ENCODE measurements at regions not wholly inside any gene's neighbourhood (a gene's known extent, or its start where the extent isn't known, plus 50 kb on each side); places are given as distances from the start of the nearest gene placed in this dataset.
"Not testable (repeated sequence)": the region's sequence is repeated elsewhere in the genome, so short reads cannot be mapped to it uniquely, and the experiment has no call there.

- no peak for DNase-seq
Measured at GRCh38 chr6:102815207-102815606, 1421.7 kb downstream of the GRIK2 start.

DNA sequence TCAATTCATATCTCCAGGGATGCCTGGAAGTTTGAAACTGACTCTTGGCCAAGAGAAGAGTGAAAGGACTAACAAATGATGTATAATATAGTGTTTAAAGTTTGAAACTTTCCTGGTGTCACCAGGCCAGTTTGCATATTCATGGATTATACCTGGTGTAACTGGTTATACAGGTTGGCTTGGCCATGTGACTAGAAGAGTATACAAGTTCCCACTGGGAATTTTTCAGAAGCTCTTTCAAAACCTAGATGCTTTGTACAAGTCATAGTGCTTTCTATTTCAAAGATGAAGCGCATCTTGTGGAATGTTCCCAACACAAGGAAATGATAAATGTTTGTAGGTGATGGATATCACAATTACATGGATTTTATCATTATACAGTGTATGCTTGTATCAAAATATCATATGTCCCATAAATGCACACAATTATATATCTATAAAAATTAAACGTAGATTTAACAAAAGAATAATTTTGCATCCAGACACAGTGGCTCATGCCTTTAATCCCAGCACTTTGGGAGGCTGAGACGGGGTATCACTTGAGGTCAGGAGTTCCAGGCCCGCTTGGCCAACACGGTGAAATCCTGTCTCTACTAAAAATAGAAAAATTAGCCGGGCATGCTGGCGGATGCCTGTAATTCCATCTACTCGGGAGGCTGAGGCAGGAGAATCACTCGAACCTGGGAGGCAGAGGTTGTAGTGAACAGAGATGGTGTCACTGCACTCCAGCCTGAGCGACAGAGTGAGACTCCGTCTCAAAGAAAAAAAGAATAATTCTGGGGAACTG lies 1420.2 kb downstream of the GRIK2 start:
- DNase-seq: no peak

GRCh38 chr6:102812242-102812641 lies 1418.7 kb downstream of the GRIK2 start:
- DNase-seq: no peak

GRCh38 chr6:102808944-102809505 lies 1415.5 kb downstream of the GRIK2 start:
- not testable (repeated sequence) for DNase-seq

GRCh38 chr6:102799051-102799450 lies 1405.5 kb downstream of the GRIK2 start:
- DNase-seq: no peak

DNA sequence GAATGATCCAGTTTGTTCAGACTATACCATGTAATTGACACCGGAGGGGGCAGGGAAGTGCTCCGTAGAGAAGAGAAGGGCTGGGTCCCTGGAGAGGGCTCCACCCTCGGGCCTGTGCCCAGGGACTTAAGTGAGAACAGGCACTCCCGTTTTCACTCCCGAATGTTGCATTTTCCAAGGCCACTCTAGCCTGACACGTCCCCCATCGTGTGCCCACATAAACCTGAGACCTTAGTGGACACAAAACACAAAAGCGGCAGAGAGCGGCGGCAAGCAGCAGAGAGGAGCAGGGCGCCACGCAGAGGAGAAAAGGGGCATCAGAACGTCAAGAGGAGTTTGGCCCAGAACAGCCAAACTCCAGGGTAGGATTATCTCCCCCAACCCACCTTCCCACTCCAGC lies 1405.1 kb downstream of the GRIK2 start:
- DNase-seq: no peak

DNA sequence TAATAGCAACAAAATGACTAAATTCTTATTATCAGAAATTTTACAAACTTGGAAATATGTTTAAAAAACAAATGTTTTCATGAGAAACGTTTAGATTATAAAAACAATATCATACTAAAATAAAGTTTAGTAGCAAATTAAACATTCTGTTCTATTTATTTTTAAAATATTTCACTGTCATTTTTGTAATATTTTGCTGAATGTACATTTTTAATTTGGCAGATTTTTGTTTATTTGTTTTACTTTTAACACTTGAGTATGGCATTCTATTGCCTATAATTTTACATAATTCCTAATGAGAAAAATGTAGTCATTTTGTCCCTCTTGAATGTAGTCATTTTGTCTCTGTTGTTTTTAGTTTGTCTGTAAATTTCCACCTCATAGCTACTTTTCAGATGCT lies 1400.2 kb downstream of the GRIK2 start:
- no peak for DNase-seq

- no peak for DNase-seq
Measured at GRCh38 chr6:102774326-102774725, 1380.8 kb downstream of the GRIK2 start.

GRCh38 chr6:102773636-102774035 lies 1380.1 kb downstream of the GRIK2 start:
- no peak for DNase-seq

GRCh38 chr6:102766963-102767362 lies 1373.5 kb downstream of the GRIK2 start:
- DNase-seq: no peak

DNA sequence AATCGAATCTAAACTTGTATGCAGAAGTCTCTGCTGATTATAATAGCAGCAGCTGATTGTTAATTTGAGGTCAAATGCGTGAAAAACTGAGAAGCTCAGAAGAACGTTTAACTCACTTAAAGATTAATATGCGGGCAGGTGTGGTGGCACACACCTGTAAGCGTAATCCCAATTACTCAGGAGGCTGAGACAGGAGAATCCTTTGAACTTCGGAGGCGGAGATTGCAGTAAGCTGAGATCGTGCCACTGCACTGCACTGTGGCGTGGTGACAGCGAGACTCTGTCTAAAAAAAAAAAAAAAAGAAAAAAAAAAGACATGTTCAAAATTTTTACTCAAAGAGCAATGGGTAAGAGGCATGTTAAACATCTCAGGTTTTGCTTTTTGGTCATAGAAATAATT lies 1370.8 kb downstream of the GRIK2 start:
- DNase-seq: no peak

- DNase-seq: no peak
Measured at GRCh38 chr6:102763891-102764290, 1370.4 kb downstream of the GRIK2 start.

GRCh38 chr6:102761872-102762271 lies 1368.4 kb downstream of the GRIK2 start:
- no peak for DNase-seq

DNA sequence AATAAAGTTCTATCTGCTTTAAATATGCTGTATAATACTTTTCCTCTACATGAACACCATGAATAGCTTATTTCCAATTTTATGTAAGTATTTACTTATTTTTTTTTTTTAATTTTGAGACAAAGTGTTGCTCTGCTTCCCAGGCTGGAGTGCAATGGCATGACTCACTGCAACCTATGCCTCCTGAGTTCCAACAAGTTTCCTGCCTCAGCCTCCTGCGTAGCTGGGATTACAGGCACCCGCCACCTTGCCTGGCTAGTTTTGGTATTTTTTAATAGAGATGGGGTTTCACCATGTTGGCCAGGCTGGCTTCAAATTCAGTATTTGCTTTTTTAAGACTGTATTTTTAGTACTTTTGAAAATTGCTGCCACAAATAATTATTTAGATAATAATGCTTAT lies 1365.9 kb downstream of the GRIK2 start:
- DNase-seq: no peak

GRCh38 chr6:102758536-102758935 lies 1365.0 kb downstream of the GRIK2 start:
- not testable (repeated sequence) for DNase-seq

DNA sequence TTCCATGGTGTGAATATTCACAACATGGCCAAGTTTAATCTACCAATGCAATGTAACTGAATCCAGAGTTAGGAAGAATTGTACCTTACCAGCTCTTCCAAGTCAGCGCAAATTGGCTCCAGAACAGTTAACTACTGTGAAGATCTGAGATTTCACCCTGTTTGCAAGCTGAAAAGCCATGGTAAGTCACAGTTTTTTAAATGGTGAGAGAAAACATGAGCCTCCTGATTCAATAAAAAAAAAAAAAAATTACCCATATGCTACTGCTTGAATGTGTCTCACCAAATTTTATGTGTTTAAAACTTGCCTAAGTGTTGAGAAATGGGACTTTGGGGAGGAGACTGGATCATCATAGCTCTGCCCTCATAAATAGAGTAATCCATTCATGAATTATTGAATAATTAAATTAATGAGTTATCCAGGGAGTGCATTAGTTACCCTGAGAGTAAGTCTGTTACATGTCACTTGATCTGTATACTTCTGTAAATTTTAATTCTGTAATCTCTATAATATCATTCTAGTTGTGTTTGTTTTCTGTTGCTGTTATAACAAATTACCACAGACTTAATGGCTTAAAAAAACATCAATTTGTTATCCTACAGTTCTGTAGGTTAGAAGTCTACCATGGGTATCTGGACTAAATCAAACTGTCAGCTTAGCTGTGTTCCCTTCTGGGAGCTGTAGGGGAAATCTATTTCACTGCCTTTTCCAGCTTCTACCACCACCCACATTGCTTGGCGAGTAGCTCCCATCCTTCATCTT lies 1355.9 kb downstream of the GRIK2 start:
- no peak for DNase-seq

- no peak for DNase-seq
Measured at GRCh38 chr6:102746941-102747340, 1353.4 kb downstream of the GRIK2 start.

- DNase-seq: no peak
Measured at GRCh38 chr6:102742754-102743356, 1349.3 kb downstream of the GRIK2 start.

DNA sequence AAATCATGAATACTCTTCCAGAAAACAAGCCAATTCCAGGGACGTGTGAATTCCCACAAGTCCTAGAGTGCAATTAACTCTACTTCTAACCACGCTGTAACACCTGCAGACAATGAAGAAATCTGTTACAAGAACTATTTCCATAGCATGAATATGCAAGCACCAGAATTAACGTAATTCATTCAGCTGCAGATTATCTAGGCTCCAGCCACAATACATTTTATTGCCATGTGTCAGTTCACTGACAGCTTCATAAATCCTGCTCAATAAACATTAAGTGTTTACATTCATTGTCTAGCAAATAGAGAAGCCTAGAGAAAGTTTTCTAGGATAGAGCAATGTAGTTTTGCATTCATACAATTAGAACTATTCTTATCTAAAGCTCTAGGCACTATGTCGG lies 1348.5 kb downstream of the GRIK2 start:
- no peak for DNase-seq

DNA sequence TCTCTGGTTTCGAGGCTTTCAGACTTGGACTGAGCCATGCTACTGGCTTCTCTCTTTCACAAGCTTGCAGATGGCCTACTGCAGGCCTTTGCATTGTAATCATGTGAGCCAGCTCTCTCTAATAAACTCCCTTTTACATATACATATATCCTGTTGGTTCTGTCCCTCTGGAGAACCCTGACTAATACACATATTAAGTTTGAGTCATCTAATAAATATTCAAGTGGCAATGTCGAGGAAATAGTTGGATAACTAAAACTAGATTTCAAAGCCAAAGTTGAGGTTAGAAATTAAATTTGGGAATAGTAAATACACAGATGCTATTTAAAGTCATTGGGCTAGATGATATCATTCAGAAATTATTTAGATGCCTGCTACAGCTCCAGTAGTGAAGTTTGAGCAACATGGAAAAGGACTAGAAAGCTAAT lies 1343.4 kb downstream of the GRIK2 start:
- DNase-seq: no peak

GRCh38 chr6:102732898-102733297 lies 1339.4 kb downstream of the GRIK2 start:
- DNase-seq: no peak

DNA sequence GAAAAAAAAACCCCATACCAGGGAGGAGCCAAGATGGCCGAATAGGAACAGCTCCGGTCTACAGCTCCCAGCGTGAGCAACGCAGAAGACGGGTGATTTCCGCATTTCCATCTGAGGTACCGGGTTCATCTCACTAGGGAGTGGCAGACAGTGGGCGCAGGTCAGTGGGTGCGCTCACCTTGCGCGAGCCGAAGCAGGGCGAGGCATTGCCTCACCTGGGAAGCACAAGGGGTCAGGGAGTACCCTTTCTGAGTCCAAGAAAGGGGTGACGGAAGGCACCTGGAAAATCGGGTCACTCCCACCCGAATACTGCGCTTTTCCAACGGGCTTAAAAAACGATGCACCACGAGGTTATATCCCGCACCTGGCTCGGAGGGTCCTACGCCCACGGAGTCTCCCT lies 1328.6 kb downstream of the GRIK2 start:
- not testable (repeated sequence) for DNase-seq

DNA sequence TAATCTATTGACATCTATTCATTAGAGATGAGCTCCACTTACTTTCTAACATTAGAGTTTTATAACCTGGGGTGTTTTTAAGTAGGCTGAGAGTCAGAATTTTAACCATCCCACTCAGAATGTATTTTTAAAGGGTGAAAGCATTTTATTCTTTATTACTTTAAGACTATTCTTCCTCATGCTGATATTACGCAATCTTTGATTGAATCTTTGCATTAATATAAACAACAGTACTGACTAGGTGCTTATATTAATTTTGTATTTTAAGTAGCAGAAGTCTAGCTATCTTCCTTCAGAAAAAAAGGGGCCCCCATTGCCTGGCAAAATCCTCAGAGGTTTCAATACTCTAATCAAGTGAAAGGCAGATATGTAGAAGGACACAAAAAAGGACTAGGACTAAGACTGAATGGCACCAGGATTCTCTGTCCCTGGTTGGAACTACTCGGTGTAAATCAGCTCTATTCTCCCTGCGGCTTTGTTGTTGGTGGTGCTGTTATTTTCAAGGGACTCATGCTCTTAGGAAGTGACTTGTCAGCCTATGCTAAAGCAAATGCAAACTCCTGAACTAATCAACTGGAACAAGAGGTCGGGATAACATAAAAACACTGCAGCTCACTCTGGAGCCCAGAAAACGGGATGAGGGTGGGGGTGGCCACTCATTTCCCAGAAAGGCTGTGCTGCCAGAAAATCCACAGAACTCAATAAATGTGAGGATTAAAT lies 1324.4 kb downstream of the GRIK2 start:
- no peak for DNase-seq
